Osteocyte (in vitro differentiated cells): ENCODE measurements at regions not wholly inside any gene's neighbourhood (a gene's known extent, or its start where the extent isn't known, plus 50 kb on each side); places are given as distances from the start of the nearest gene placed in this dataset.

Experiments
- DNase-seq: peaks from one replicate; pipeline ENCODE4 v3.0.0; 2021; ENCODE audit warnings: mixed read lengths; ENCODE audit not compliant: unreplicated experiment; ENCODE audit errors: extremely low spot score
- H3K27ac Mint-ChIP-seq: one replicate; pipeline ENCODE4 v1.8.0; 2021; ENCODE audit warnings: mild to moderate bottlenecking, mixed read lengths; ENCODE audit not compliant: unreplicated experiment
- H3K27me3 Mint-ChIP-seq: one replicate; pipeline ENCODE4 v1.8.0; 2021; ENCODE audit warnings: mixed read lengths; ENCODE audit not compliant: unreplicated experiment
- H3K36me3 Mint-ChIP-seq: one replicate; pipeline ENCODE4 v1.8.0; 2021; ENCODE audit warnings: mixed read lengths; ENCODE audit not compliant: unreplicated experiment
- H3K4me1 Mint-ChIP-seq: one replicate; pipeline ENCODE4 v1.8.0; 2021; ENCODE audit warnings: mixed read lengths; ENCODE audit not compliant: unreplicated experiment
- H3K4me3 Mint-ChIP-seq: one replicate; pipeline ENCODE4 v1.8.0; 2021; ENCODE audit warnings: mild to moderate bottlenecking, moderate library complexity, mixed read lengths; ENCODE audit not compliant: unreplicated experiment
- H3K9me3 Mint-ChIP-seq: one replicate; pipeline ENCODE4 v1.8.0; 2021; ENCODE audit warnings: mixed read lengths; ENCODE audit not compliant: unreplicated experiment
- TF ChIP-seq, protein P1 (sequence below): fragments of 200-600 bp; sonication (generic); IDR thresholded peaks from 2 replicates; pipeline ENCODE4 v1.5.0; 2021; ENCODE audit warnings: antibody characterized with exemption, mild to moderate bottlenecking, moderate library complexity

DNA sequence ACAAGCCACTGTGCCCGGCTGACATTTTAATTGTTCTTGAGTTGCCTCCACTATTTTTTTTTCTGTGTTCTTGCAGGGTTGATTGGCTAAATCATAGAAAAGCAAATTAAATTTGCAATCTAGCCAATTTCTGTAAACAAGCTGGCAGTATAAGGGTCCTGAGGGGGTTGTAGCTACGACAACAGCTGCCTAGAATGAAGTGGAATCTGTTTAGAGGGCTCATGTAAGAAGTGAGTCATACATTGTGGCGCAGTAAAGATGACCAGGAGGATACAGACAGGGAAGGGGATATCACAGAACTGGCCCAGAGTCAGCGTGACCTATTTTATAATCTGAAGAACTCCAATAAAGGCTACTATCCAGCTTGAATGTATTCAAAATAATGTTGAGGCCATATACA is 82.2 kb upstream of the TLE1 start:
- Mint-ChIP-seq H3K9me3 (peaks cover 4% of the 10 kb centered on the region), H3K4me1 (peaks cover 13% of the 10 kb centered on the region), H3K27ac (no peak overlapping the region), H3K27me3 (no peaks in the 10 kb centered on the region), H3K4me3 (no peak overlapping the region), H3K36me3 (no peaks in the 10 kb centered on the region)
- no peak for DNase-seq
- TF ChIP-seq, protein P1, sequence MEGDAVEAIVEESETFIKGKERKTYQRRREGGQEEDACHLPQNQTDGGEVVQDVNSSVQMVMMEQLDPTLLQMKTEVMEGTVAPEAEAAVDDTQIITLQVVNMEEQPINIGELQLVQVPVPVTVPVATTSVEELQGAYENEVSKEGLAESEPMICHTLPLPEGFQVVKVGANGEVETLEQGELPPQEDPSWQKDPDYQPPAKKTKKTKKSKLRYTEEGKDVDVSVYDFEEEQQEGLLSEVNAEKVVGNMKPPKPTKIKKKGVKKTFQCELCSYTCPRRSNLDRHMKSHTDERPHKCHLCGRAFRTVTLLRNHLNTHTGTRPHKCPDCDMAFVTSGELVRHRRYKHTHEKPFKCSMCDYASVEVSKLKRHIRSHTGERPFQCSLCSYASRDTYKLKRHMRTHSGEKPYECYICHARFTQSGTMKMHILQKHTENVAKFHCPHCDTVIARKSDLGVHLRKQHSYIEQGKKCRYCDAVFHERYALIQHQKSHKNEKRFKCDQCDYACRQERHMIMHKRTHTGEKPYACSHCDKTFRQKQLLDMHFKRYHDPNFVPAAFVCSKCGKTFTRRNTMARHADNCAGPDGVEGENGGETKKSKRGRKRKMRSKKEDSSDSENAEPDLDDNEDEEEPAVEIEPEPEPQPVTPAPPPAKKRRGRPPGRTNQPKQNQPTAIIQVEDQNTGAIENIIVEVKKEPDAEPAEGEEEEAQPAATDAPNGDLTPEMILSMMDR: no peak

- Mint-ChIP-seq H3K4me1 (peaks cover 13% of the 10 kb centered on the region), H3K27me3 (no peaks in the 10 kb centered on the region), H3K4me3 (no peak overlapping the region), H3K9me3 (peaks cover 4% of the 10 kb centered on the region), H3K36me3 (no peaks in the 10 kb centered on the region), H3K27ac (no peak overlapping the region)
- no peak for DNase-seq
- TF ChIP-seq, protein P1: no peak
These were observed 82.8 kb upstream of the TLE1 start for GRCh38 chr9:81772144-81772543.

- Mint-ChIP-seq H3K27me3 (no peaks in the 10 kb centered on the region), H3K4me1 (peaks cover 10% of the 10 kb centered on the region), H3K27ac (no peak overlapping the region), H3K4me3 (no peak overlapping the region), H3K9me3 (no peaks in the 10 kb centered on the region), H3K36me3 (no peaks in the 10 kb centered on the region)
- DNase-seq: no peak
- TF ChIP-seq, protein P1: no peak
These were observed 87.0 kb upstream of the TLE1 start for GRCh38 chr9:81776390-81776789.

- Mint-ChIP-seq H3K27ac (no peak overlapping the region), H3K27me3 (no peaks in the 10 kb centered on the region), H3K36me3 (no peaks in the 10 kb centered on the region), H3K4me1 (peaks cover 5% of the 10 kb centered on the region), H3K9me3 (no peaks in the 10 kb centered on the region), H3K4me3 (no peak overlapping the region)
- TF ChIP-seq, protein P1: no peak
- DNase-seq: no peak
These were observed 87.5 kb upstream of the TLE1 start for GRCh38 chr9:81776834-81777233.

- no peaks in the 10 kb centered on the region for H3K9me3 Mint-ChIP-seq
- H3K36me3 Mint-ChIP-seq: no peaks in the 10 kb centered on the region
- TF ChIP-seq, protein P1: no peak
- H3K4me1 Mint-ChIP-seq: no peaks in the 10 kb centered on the region
- no peak overlapping the region for H3K27ac Mint-ChIP-seq
- H3K4me3 Mint-ChIP-seq: no peak overlapping the region
- DNase-seq: no peak
- no peaks in the 10 kb centered on the region for H3K27me3 Mint-ChIP-seq
These were observed 88.1 kb upstream of the TLE1 start for GRCh38 chr9:81777482-81777881.
